GM21528 (cell line): ENCODE measurements at regions not wholly inside any gene's neighbourhood (a gene's known extent, or its start where the extent isn't known, plus 50 kb on each side); places are given as distances from the start of the nearest gene placed in this dataset.
"Not testable (repeated sequence)": the region's sequence is repeated elsewhere in the genome, so short reads cannot be mapped to it uniquely, and the experiment has no call there.

Source experiments
- ATAC-seq: cut with Tn5 transposase; IDR thresholded peaks from one replicate; pipeline ENCODE4 v1.9.1; 2021; ENCODE audit warnings: mild to moderate bottlenecking, moderate library complexity; ENCODE audit not compliant: unreplicated experiment, low FRiP score

- ATAC-seq: no peak
Measured at GRCh38 chr1:242826701-242827336, 302.3 kb upstream of the PLD5 start.

- ATAC-seq: no peak
Measured at GRCh38 chr1:242824435-242824834, 299.9 kb upstream of the PLD5 start.

- peak; percentile 93 for ATAC-seq
Measured at GRCh38 chr1:242813490-242814091, 289.1 kb upstream of the PLD5 start.

GRCh38 chr1:242811092-242811840, 286.8 kb upstream of the PLD5 start:
- no peak for ATAC-seq

GRCh38 chr1:242806324-242806723, 281.8 kb upstream of the PLD5 start:
- ATAC-seq: no peak

GRCh38 chr1:242805360-242805759, 280.9 kb upstream of the PLD5 start:
- not testable (repeated sequence) for ATAC-seq

- ATAC-seq: no peak
Measured at GRCh38 chr1:242802973-242803372, 278.5 kb upstream of the PLD5 start.

- no peak for ATAC-seq
Measured at GRCh38 chr1:242800521-242800920, 276.0 kb upstream of the PLD5 start.

GRCh38 chr1:242797856-242798255, 273.4 kb upstream of the PLD5 start:
- no peak for ATAC-seq

- peak; percentile 87 for ATAC-seq
Measured at GRCh38 chr1:242788771-242789170, 264.3 kb upstream of the PLD5 start.

GRCh38 chr1:242787968-242788367, 263.5 kb upstream of the PLD5 start:
- no peak for ATAC-seq

GRCh38 chr1:242784807-242785206, 260.3 kb upstream of the PLD5 start:
- ATAC-seq: no peak

GRCh38 chr1:242784084-242784483, 259.6 kb upstream of the PLD5 start:
- ATAC-seq: peak; percentile 74

- no peak for ATAC-seq
Measured at GRCh38 chr1:242774256-242774655, 249.8 kb upstream of the PLD5 start.

GRCh38 chr1:242770366-242770765, 245.9 kb upstream of the PLD5 start:
- ATAC-seq: no peak

- ATAC-seq: no peak
Measured at GRCh38 chr1:242764161-242764560, 239.7 kb upstream of the PLD5 start.

GRCh38 chr1:242761556-242761955, 237.1 kb upstream of the PLD5 start:
- no peak for ATAC-seq

GRCh38 chr1:242754926-242755325, 230.4 kb upstream of the PLD5 start:
- ATAC-seq: no peak

GRCh38 chr1:242754125-242754524, 229.6 kb upstream of the PLD5 start:
- ATAC-seq: no peak

GRCh38 chr1:242747233-242747632, 222.7 kb upstream of the PLD5 start:
- ATAC-seq: no peak

- no peak for ATAC-seq
Measured at GRCh38 chr1:242745079-242745478, 220.6 kb upstream of the PLD5 start.
